Suprapubic skin (tissue), 4 donors: ENCODE measurements at regions not wholly inside any gene's neighbourhood (a gene's known extent, or its start where the extent isn't known, plus 50 kb on each side); places are given as distances from the start of the nearest gene placed in this dataset.

ENCODE experiments used
- EP300 ChIP-seq: sonication (generic); formaldehyde crosslinking; IDR thresholded peaks from one replicate; pipeline ENCODE4 v1.6.1; 2017; ENCODE audit warnings: antibody characterized with exemption
- POLR2A ChIP-seq, 2 donors: fragments of 450-650 bp; IDR thresholded peaks; one replicate each; pipeline ENCODE4 v1.6.1; 2017; ENCODE audit warnings: antibody characterized with exemption in 2 of 2, mild to moderate bottlenecking in 2 of 2, moderate library complexity in 2 of 2
- POLR2AphosphoS5 ChIP-seq, 3 donors: sonication (generic); formaldehyde crosslinking; IDR thresholded peaks; one replicate each; pipeline ENCODE4 v1.6.1; 2017; ENCODE audit warnings: antibody characterized with exemption in 3 of 3
- TF ChIP-seq, protein P1 (sequence below), 2 donors: fragments of 200-600 bp in 1 of 2; fragments of 450-650 bp in 1 of 2; sonication (generic) in 1 of 2; IDR thresholded peaks; one replicate each; pipeline ENCODE4 v1.5.1; 2016 to 2019; ENCODE audit warnings: antibody characterized with exemption in 2 of 2, mild to moderate bottlenecking in 1 of 2, moderate library complexity in 1 of 2

DNA sequence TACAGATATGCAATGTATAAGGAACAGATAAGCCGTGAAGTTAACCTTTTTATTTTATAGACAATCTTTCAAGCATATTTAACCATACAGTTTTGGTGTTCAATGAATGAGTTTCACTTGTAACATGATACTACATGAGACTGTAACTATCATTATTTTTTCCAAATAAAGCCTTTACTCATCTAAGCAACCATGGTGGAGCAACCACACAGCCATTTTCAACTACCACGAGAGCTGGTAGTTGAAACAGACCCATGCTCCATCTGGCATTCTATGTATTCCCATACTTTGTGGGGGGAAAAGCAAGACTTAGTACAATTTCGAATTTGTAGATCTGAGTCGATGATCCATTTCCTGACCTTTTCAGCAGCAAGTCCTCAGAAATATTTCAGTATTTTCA, 159.3 kb upstream of the RND3 start:
- TF ChIP-seq, protein P1, sequence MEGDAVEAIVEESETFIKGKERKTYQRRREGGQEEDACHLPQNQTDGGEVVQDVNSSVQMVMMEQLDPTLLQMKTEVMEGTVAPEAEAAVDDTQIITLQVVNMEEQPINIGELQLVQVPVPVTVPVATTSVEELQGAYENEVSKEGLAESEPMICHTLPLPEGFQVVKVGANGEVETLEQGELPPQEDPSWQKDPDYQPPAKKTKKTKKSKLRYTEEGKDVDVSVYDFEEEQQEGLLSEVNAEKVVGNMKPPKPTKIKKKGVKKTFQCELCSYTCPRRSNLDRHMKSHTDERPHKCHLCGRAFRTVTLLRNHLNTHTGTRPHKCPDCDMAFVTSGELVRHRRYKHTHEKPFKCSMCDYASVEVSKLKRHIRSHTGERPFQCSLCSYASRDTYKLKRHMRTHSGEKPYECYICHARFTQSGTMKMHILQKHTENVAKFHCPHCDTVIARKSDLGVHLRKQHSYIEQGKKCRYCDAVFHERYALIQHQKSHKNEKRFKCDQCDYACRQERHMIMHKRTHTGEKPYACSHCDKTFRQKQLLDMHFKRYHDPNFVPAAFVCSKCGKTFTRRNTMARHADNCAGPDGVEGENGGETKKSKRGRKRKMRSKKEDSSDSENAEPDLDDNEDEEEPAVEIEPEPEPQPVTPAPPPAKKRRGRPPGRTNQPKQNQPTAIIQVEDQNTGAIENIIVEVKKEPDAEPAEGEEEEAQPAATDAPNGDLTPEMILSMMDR (IDR thresholded peaks at IDR 0.05) = no peak
- TF ChIP-seq POLR2AphosphoS5 (IDR thresholded peaks at IDR 0.05) (no peak), POLR2A (IDR thresholded peaks at IDR 0.05) (no peak), EP300 (no peak)
